ENCODE measurements at regions not wholly inside any gene's neighbourhood (a gene's known extent, or its start where the extent isn't known, plus 50 kb on each side); places are given as distances from the start of the nearest gene placed in this dataset.

DNA sequence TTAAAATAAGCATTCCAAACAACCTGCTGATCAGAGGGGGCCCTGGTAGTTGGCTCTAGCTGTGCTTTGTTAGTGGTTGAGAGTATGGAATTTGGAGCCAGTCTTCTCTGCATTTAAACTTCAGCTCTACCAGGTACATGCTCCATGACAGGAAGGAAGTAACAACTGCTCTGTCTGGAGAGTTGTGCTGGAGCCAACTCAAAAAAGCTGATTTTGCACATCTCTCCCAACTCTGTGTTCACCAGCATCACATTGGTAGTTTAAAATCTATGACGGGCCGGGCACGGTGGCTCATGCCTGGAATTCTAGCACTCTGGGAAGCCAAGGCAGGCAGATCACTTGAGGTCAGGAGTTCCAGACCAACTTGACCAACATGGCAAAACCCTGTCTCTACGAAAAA, 68.8 kb upstream of the BMP2 start (continued):
- TF ChIP-seq BCL11A (tag by site-specific recombination; IDR thresholded peaks at IDR 0.05; ENCODE audit: low read depth) = no peak

DNA sequence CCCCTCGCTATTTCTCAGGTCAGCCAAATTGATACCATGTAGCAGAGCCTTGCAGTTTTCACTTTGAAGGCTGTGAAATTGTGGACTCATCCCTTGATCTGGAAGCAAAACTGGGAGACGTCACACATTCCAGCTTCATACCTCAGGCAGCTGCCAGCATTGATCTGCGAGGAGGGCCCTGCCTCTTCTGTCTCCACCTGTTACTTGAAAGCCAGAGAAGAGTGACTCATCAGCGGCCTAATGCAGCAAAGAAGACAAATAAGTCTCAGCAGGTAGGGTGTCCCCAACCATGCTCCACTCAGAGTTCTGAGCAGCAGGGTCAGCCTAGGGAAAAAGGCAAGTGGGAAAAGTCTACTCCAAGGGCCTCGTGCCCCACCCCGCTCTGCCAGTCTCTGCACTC, 69.4 kb upstream of the BMP2 start:
- no peak overlapping the region for H3K4me3 ChIP-seq (ENCODE audit: low read depth, low read length)
- H3K36me3 ChIP-seq (ENCODE audit: control insufficient read depth in 2 of 2, insufficient read depth in 1 of 2, low read length in 2 of 2) = no peaks in the 10 kb centered on the region
- CTCF ChIA-PET = no interaction called here
- TF ChIP-seq, protein P1, sequence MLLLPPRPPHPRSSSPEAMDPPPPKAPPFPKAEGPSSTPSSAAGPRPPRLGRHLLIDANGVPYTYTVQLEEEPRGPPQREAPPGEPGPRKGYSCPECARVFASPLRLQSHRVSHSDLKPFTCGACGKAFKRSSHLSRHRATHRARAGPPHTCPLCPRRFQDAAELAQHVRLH (tag by site-specific recombination; IDR thresholded peaks at IDR 0.05) = no peak
- TF ChIP-seq ZNF585B (tag by site-specific recombination; IDR thresholded peaks at IDR 0.05) (no peak), GLIS1 (tag by site-specific recombination; IDR thresholded peaks at IDR 0.05) (no peak), ZNF610 (tag by site-specific recombination; IDR thresholded peaks at IDR 0.05; ENCODE audit: borderline replicate concordance) (no peak), OVOL3 (tag by site-specific recombination; IDR thresholded peaks at IDR 0.05) (no peak), ZNF629 (tag by site-specific recombination; IDR thresholded peaks at IDR 0.05) (no peak), ZNF558 (tag by site-specific recombination; IDR thresholded peaks at IDR 0.05) (no peak), ZBTB7A (tag by site-specific recombination; IDR thresholded peaks at IDR 0.05; ENCODE audit: low read depth) (no peak), ZSCAN23 (tag by site-specific recombination; IDR thresholded peaks at IDR 0.05) (no peak), ZNF777 (tag by site-specific recombination; IDR thresholded peaks at IDR 0.05; ENCODE audit: borderline replicate concordance) (no peak), ZNF660 (tag by site-specific recombination; IDR thresholded peaks at IDR 0.05) (no peak), ZNF138 (tag by site-specific recombination; IDR thresholded peaks at IDR 0.05; ENCODE audit: borderline replicate concordance) (no peak), ZXDB (tag by site-specific recombination; IDR thresholded peaks at IDR 0.05) (no peak), BCL11B (tag by site-specific recombination; IDR thresholded peaks at IDR 0.05; ENCODE audit: low read depth) (no peak), ZNF501 (tag by site-specific recombination; IDR thresholded peaks at IDR 0.05) (no peak)
- TF ChIP-seq, protein P2, sequence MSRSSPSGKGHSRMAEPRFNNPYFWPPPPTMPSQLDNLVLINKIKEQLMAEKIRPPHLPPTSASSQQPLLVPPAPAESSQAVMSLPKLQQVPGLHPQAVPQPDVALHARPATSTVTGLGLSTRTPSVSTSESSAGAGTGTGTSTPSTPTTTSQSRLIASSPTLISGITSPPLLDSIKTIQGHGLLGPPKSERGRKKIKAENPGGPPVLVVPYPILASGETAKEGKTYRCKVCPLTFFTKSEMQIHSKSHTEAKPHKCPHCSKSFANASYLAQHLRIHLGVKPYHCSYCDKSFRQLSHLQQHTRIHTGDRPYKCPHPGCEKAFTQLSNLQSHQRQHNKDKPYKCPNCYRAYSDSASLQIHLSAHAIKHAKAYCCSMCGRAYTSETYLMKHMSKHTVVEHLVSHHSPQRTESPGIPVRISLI (tag by site-specific recombination; IDR thresholded peaks at IDR 0.05) = no peak
- TF ChIP-seq, protein P3, sequence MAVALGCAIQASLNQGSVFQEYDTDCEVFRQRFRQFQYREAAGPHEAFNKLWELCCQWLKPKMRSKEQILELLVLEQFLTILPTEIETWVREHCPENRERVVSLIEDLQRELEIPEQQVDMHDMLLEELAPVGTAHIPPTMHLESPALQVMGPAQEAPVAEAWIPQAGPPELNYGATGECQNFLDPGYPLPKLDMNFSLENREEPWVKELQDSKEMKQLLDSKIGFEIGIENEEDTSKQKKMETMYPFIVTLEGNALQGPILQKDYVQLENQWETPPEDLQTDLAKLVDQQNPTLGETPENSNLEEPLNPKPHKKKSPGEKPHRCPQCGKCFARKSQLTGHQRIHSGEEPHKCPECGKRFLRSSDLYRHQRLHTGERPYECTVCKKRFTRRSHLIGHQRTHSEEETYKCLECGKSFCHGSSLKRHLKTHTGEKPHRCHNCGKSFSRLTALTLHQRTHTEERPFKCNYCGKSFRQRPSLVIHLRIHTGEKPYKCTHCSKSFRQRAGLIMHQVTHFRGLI (tag by site-specific recombination; IDR thresholded peaks at IDR 0.05) = no peak
- TF ChIP-seq, protein P4, sequence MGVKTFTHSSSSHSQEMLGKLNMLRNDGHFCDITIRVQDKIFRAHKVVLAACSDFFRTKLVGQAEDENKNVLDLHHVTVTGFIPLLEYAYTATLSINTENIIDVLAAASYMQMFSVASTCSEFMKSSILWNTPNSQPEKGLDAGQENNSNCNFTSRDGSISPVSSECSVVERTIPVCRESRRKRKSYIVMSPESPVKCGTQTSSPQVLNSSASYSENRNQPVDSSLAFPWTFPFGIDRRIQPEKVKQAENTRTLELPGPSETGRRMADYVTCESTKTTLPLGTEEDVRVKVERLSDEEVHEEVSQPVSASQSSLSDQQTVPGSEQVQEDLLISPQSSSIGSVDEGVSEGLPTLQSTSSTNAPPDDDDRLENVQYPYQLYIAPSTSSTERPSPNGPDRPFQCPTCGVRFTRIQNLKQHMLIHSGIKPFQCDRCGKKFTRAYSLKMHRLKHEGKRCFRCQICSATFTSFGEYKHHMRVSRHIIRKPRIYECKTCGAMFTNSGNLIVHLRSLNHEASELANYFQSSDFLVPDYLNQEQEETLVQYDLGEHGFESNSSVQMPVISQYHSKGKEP (tag by site-specific recombination; IDR thresholded peaks at IDR 0.05) = no peak
- TF ChIP-seq, protein P5, sequence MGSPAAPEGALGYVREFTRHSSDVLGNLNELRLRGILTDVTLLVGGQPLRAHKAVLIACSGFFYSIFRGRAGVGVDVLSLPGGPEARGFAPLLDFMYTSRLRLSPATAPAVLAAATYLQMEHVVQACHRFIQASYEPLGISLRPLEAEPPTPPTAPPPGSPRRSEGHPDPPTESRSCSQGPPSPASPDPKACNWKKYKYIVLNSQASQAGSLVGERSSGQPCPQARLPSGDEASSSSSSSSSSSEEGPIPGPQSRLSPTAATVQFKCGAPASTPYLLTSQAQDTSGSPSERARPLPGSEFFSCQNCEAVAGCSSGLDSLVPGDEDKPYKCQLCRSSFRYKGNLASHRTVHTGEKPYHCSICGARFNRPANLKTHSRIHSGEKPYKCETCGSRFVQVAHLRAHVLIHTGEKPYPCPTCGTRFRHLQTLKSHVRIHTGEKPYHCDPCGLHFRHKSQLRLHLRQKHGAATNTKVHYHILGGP (tag by site-specific recombination; IDR thresholded peaks at IDR 0.05) = no peak
- H3K27ac ChIP-seq (ENCODE audit: extremely low read depth, low read depth, low read length) = no peak overlapping the region
- H3K4me1 ChIP-seq (ENCODE audit: control insufficient read depth, insufficient read depth, low read length) = no peaks in the 10 kb centered on the region
- POLR2A ChIA-PET = interaction anchor here (0.6 kb wide), 1 partner anchor 31 kb away, joined by 3 read pairs; no protein-coding TSS in a partner anchor
- no peaks in the 10 kb centered on the region for H3K9me3 ChIP-seq (ENCODE audit: control insufficient read depth, insufficient read depth, low read depth, low read length)
